ENCODE measurements at regions not wholly inside any gene's neighbourhood (a gene's known extent, or its start where the extent isn't known, plus 50 kb on each side); places are given as distances from the start of the nearest gene placed in this dataset.
A peak's percentile ranks its signal among the peaks of the same experiment; 100 is the strongest.
"Not testable (repeated sequence)": the region's sequence is repeated elsewhere in the genome, so short reads cannot be mapped to it uniquely, and the experiment has no call there.

DNA sequence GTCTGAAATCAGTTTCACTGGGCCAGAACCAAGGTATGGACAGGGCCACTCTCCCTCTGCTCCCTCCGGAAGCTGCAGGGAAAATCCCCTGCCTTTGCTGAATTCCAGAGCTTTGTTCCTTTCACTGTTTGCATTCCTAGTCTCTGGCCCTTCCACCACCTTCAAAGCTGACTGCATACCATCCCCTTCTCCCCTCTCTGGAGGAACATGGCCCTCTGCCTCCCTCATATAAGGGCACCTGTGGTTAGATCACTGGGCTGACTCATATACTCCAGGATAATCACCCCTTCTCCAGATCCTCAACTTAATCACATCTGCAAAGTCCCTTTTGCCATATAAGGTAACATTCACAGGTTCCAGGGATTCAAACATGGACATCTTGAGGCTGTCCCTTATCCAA, 236.8 kb upstream of the NBPF12 start:
- in situ Hi-C loops (cut with MboI); DNase-seq (ENCODE audit: extremely low read depth in 1 of 4, low spot score in 3 of 4); H2AFZ ChIP-seq (ENCODE audit: low read depth, low read length); H3K27ac ChIP-seq (ENCODE audit: extremely low read depth, low read depth, low read length); H3K4me1 ChIP-seq (replicated peaks in 1 of 2; ENCODE audit: control insufficient read depth in 2 of 2, insufficient read depth in 2 of 2, low read length in 2 of 2); H3K79me2 ChIP-seq (ENCODE audit: control insufficient read depth, insufficient read depth, low read length); H3K9me3 ChIP-seq (replicated peaks; ENCODE audit: control insufficient read depth, insufficient read depth, low read depth, low read length); H3K4me2 ChIP-seq (ENCODE audit: insufficient read depth, low read length); CTCF ChIA-PET (ENCODE audit: low intra/inter-chr PET ratio); H3K27me3 ChIP-seq (ENCODE audit: control insufficient read depth in 2 of 2, insufficient read depth in 2 of 2, low read length in 2 of 2); ATAC-seq; H3K9ac ChIP-seq (ENCODE audit: insufficient read depth in 1 of 2, low read depth in 2 of 2, low read length in 2 of 2); BruUV-seq (replicated peaks); H3K36me3 ChIP-seq (ENCODE audit: control insufficient read depth, insufficient read depth, low read length); POLR2A ChIA-PET; H3K4me3 ChIP-seq; intact Hi-C loops (cut with micrococcal nuclease); FAIRE-seq; H3K9me1 ChIP-seq (ENCODE audit: control insufficient read depth, insufficient read depth, low read length); H4K20me1 ChIP-seq (replicated peaks; ENCODE audit: control insufficient read depth, insufficient read depth, low read length): not testable (repeated sequence)
- WGBS (ENCODE audit: insufficient coverage, low coverage, missing lambda C conversion rate): no CpG with 5 or more reads among the region's 1 CpG
- TF ChIP-seq SRF (CRISPR knock-in tag; IDR thresholded peaks at IDR 0.05): peak in 1 of 2 experiments; percentile 43; a peak in 1 of 4 replicates

DNA sequence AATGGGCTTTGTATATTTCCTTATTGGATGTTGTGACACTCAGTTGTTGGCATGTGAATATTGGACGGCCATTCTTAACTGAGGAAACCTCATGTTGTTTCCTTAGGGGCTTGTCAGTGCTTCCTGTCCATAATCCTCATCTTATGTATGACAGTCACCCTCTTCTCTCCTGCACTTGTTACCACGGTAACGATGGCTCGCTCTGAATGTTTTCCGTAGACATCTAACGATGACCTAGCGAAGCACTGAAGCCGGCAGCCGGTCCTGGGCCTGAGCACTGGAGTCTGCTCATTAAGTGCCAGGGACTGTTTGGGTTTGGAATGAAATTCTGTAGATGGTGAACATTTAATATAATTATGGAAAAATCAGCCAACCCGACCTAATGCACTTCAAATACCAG, 242.7 kb upstream of the NBPF12 start:
- H3K36me3 ChIP-seq (ENCODE audit: control insufficient read depth, insufficient read depth, low read length); H3K9me1 ChIP-seq (ENCODE audit: control insufficient read depth, insufficient read depth, low read length); CTCF ChIA-PET (ENCODE audit: low intra/inter-chr PET ratio); BruUV-seq (replicated peaks); H3K4me1 ChIP-seq (replicated peaks in 1 of 2; ENCODE audit: control insufficient read depth in 2 of 2, insufficient read depth in 2 of 2, low read length in 2 of 2); DNase-seq (ENCODE audit: extremely low read depth in 1 of 4, low spot score in 3 of 4); H3K79me2 ChIP-seq (ENCODE audit: control insufficient read depth, insufficient read depth, low read length); H4K20me1 ChIP-seq (replicated peaks; ENCODE audit: control insufficient read depth, insufficient read depth, low read length); POLR2A ChIA-PET; H3K27me3 ChIP-seq (ENCODE audit: control insufficient read depth in 2 of 2, insufficient read depth in 2 of 2, low read length in 2 of 2); H3K9ac ChIP-seq (ENCODE audit: insufficient read depth in 1 of 2, low read depth in 2 of 2, low read length in 2 of 2); ATAC-seq; H3K4me2 ChIP-seq (ENCODE audit: insufficient read depth, low read length); H3K9me3 ChIP-seq (replicated peaks; ENCODE audit: control insufficient read depth, insufficient read depth, low read depth, low read length); H2AFZ ChIP-seq (ENCODE audit: low read depth, low read length); FAIRE-seq; in situ Hi-C loops (cut with MboI); H3K27ac ChIP-seq (ENCODE audit: extremely low read depth, low read depth, low read length); H3K4me3 ChIP-seq; intact Hi-C loops (cut with micrococcal nuclease): not testable (repeated sequence)
- WGBS (ENCODE audit: insufficient coverage, low coverage, missing lambda C conversion rate): 0% methylated on average over 3 of the region's 10 CpGs

DNA sequence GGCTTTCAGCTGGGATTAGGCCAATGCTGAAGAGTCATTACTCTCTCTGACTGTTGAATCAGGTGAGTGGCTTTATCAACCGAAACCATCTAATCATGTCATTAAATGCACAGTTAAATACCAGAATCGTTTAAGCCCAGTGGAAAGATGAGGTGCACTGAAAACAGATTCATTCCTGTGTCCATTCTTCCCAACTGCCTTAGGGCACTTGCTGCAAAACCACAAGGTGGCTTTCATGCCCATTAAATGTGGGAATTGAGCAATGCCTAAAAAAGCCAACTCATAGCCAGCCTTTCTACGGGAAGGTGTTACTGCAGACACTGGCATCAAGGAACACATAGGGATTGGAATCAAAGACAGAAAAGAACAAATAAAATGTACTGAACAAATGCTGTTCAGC, 246.3 kb upstream of the NBPF12 start:
- FAIRE-seq; intact Hi-C loops (cut with micrococcal nuclease): not testable (repeated sequence)

DNA sequence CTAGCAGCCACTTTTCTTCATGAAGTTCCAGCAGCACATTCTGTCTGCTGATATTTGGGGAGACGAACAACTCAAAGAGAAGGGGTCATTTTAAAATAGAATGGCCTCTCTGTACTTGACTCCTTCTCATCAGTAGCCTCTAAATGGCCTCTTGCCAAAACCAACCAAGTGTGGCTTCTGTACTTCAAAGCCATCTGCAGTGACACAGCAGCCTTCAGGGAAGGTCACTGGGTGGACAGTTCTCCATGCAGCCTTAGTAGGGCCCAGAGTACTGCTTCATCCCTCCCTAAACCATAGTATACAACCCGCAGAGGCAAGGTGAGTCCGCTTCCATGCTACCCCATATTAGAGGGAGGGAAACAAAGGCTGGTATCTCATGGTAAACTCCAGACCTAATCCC, 249.2 kb upstream of the NBPF12 start:
- H3K9ac ChIP-seq (ENCODE audit: insufficient read depth in 1 of 2, low read depth in 2 of 2, low read length in 2 of 2); H3K4me3 ChIP-seq; in situ Hi-C loops (cut with MboI); CTCF ChIA-PET (ENCODE audit: low intra/inter-chr PET ratio); FAIRE-seq; BruUV-seq (replicated peaks); H2AFZ ChIP-seq (ENCODE audit: low read depth, low read length); H3K36me3 ChIP-seq (ENCODE audit: control insufficient read depth, insufficient read depth, low read length); DNase-seq (ENCODE audit: extremely low read depth in 1 of 4, low spot score in 3 of 4); ATAC-seq; H3K27ac ChIP-seq (ENCODE audit: extremely low read depth, low read depth, low read length); H3K9me1 ChIP-seq (ENCODE audit: control insufficient read depth, insufficient read depth, low read length); H3K27me3 ChIP-seq (ENCODE audit: control insufficient read depth in 2 of 2, insufficient read depth in 2 of 2, low read length in 2 of 2); H3K4me1 ChIP-seq (replicated peaks in 1 of 2; ENCODE audit: control insufficient read depth in 2 of 2, insufficient read depth in 2 of 2, low read length in 2 of 2); intact Hi-C loops (cut with micrococcal nuclease); H4K20me1 ChIP-seq (replicated peaks; ENCODE audit: control insufficient read depth, insufficient read depth, low read length); POLR2A ChIA-PET; H3K4me2 ChIP-seq (ENCODE audit: insufficient read depth, low read length); H3K9me3 ChIP-seq (replicated peaks; ENCODE audit: control insufficient read depth, insufficient read depth, low read depth, low read length); H3K79me2 ChIP-seq (ENCODE audit: control insufficient read depth, insufficient read depth, low read length): not testable (repeated sequence)
- 0% methylated on average over 1 of the region's 3 CpGs for WGBS (ENCODE audit: insufficient coverage, low coverage, missing lambda C conversion rate)

More for the DNA sequence above, 246.3 kb upstream of the NBPF12 start:
- H3K9me1 ChIP-seq (ENCODE audit: control insufficient read depth, insufficient read depth, low read length); H3K4me3 ChIP-seq; H3K4me1 ChIP-seq (replicated peaks in 1 of 2; ENCODE audit: control insufficient read depth in 2 of 2, insufficient read depth in 2 of 2, low read length in 2 of 2); CTCF ChIA-PET (ENCODE audit: low intra/inter-chr PET ratio); DNase-seq (ENCODE audit: extremely low read depth in 1 of 4, low spot score in 3 of 4); H3K27ac ChIP-seq (ENCODE audit: extremely low read depth, low read depth, low read length); ATAC-seq; H3K79me2 ChIP-seq (ENCODE audit: control insufficient read depth, insufficient read depth, low read length); POLR2A ChIA-PET; H2AFZ ChIP-seq (ENCODE audit: low read depth, low read length); H3K9ac ChIP-seq (ENCODE audit: insufficient read depth in 1 of 2, low read depth in 2 of 2, low read length in 2 of 2); H4K20me1 ChIP-seq (replicated peaks; ENCODE audit: control insufficient read depth, insufficient read depth, low read length); in situ Hi-C loops (cut with MboI); H3K36me3 ChIP-seq (ENCODE audit: control insufficient read depth, insufficient read depth, low read length); H3K27me3 ChIP-seq (ENCODE audit: control insufficient read depth in 2 of 2, insufficient read depth in 2 of 2, low read length in 2 of 2); H3K4me2 ChIP-seq (ENCODE audit: insufficient read depth, low read length); BruUV-seq (replicated peaks); H3K9me3 ChIP-seq (replicated peaks; ENCODE audit: control insufficient read depth, insufficient read depth, low read depth, low read length): not testable (repeated sequence)
- WGBS (ENCODE audit: insufficient coverage, low coverage, missing lambda C conversion rate): no CpG with 5 or more reads among the region's 3 CpGs

Data from K562 (cell line).